LNCAP (cell line): ENCODE measurements at regions not wholly inside any gene's neighbourhood (a gene's known extent, or its start where the extent isn't known, plus 50 kb on each side); places are given as distances from the start of the nearest gene placed in this dataset.

Source experiments
- CTCF ChIP-seq: fragments of 450-650 bp; IDR thresholded peaks from 2 replicates; pipeline ENCODE4 v1.5.1; 2017; ENCODE audit warnings: mild to moderate bottlenecking

- no peak for TF ChIP-seq CTCF
Observed at GRCh38 chr14:97306760-97307246, 509.6 kb downstream of the VRK1 start.

GRCh38 chr14:97311411-97311810, 514.2 kb downstream of the VRK1 start:
- TF ChIP-seq CTCF = no peak

GRCh38 chr14:97312910-97313309, 515.7 kb downstream of the VRK1 start:
- no peak for TF ChIP-seq CTCF

- TF ChIP-seq CTCF = no peak
Observed at GRCh38 chr14:97315790-97316189, 518.6 kb downstream of the VRK1 start.

- TF ChIP-seq CTCF = no peak
Observed at GRCh38 chr14:97318380-97318779, 521.2 kb downstream of the VRK1 start.

- no peak for TF ChIP-seq CTCF
Observed at GRCh38 chr14:97319691-97320090, 522.5 kb downstream of the VRK1 start.

GRCh38 chr14:97328743-97329142, 531.6 kb downstream of the VRK1 start:
- no peak for TF ChIP-seq CTCF

GRCh38 chr14:97329701-97330100, 532.5 kb downstream of the VRK1 start:
- TF ChIP-seq CTCF = no peak
